AG04449 (cell line): ENCODE measurements at regions not wholly inside any gene's neighbourhood (a gene's known extent, or its start where the extent isn't known, plus 50 kb on each side); places are given as distances from the start of the nearest gene placed in this dataset.
A peak's percentile ranks its signal among the peaks of the same experiment; 100 is the strongest.

Experiments
- CTCF ChIA-PET: fragments of 350-600 bp; formaldehyde crosslinking; extraction: SDS; loops from one replicate; lab custom pipeline; 2021; ENCODE audit warnings: antibody characterized with exemption; lab: Yijun Ruan, JAX
- POLR2A ChIA-PET: fragments of 400-600, 350-600 bp; formaldehyde crosslinking; extraction: SDS; loops from one replicate; lab custom pipeline; 2020; ENCODE audit warnings: antibody characterized with exemption, inconsistent platforms; lab: Yijun Ruan, JAX
- DNase-seq: peaks from one replicate; pipeline ENCODE4 v3.0.0-alpha.2; 2010; ENCODE audit warnings: low read depth, low spot score
- H3K4me3 ChIP-seq: 2 replicates; pipeline ENCODE4 v1.5.1; 2011; ENCODE audit warnings: low read depth, mild to moderate bottlenecking, control low read depth, low read length
- CTCF ChIP-seq: IDR thresholded peaks from one replicate; pipeline ENCODE4 v1.5.1; 2011; ENCODE audit warnings: mild to moderate bottlenecking, moderate library complexity, low read length, control low read depth, inconsistent platforms; ENCODE audit not compliant: insufficient read depth; ENCODE audit errors: missing control alignments

GRCh38 chr4:159434114-159434870 is 331.4 kb downstream of the RAPGEF2 start:
- ChIA-PET CTCF (interaction anchor here (0.7 to 2.2 kb wide), 2 partner anchors 9 to 12 kb away, joined by 3 to 5 read pairs; no protein-coding TSS in a partner anchor), POLR2A (no interaction called here)
- no peak for DNase-seq
- no peak for TF ChIP-seq CTCF
- H3K4me3 ChIP-seq = no peak overlapping the region

GRCh38 chr4:159434871-159435241 is 332.0 kb downstream of the RAPGEF2 start:
- TF ChIP-seq CTCF = no peak
- H3K4me3 ChIP-seq = no peak overlapping the region
- POLR2A ChIA-PET = no interaction called here
- CTCF ChIA-PET = interaction anchor here (0.7 kb wide), 1 partner anchor 9 kb away, joined by 3 read pairs; no protein-coding TSS in a partner anchor
- DNase-seq = no peak

GRCh38 chr4:159435561-159436023 is 332.7 kb downstream of the RAPGEF2 start:
- DNase-seq = no peak
- CTCF ChIA-PET = no interaction called here
- POLR2A ChIA-PET = no interaction called here
- no peak overlapping the region for H3K4me3 ChIP-seq
- TF ChIP-seq CTCF = no peak

- ChIA-PET POLR2A (no interaction called here), CTCF (interaction anchor here (0.9 to 3.0 kb wide), 8 partner anchors 10 to 242 kb away, joined by 3 to 17 read pairs (median 4); no protein-coding TSS in a partner anchor)
- no peak overlapping the region for H3K4me3 ChIP-seq
- TF ChIP-seq CTCF = no peak
- no peak for DNase-seq
These were observed 341.1 kb downstream of the RAPGEF2 start for GRCh38 chr4:159443975-159444374.

- CTCF ChIA-PET = interaction anchor here (1.1 to 3.0 kb wide), 7 partner anchors 10 to 588 kb away, joined by 3 to 17 read pairs (median 4); no protein-coding TSS in a partner anchor
- no peak overlapping the region for H3K4me3 ChIP-seq
- DNase-seq = no peak
- peak; percentile 13 for TF ChIP-seq CTCF
- POLR2A ChIA-PET = no interaction called here
These were observed 341.8 kb downstream of the RAPGEF2 start for GRCh38 chr4:159444678-159445077.

- no peak for DNase-seq
- H3K4me3 ChIP-seq = no peak overlapping the region
- POLR2A ChIA-PET = no interaction called here
- no peak for TF ChIP-seq CTCF
- CTCF ChIA-PET = interaction anchor here (0.7 to 1.5 kb wide), 11 partner anchors 8 to 775 kb away, joined by 3 to 5 read pairs (median 3); no protein-coding TSS in a partner anchor
These were observed 342.8 kb downstream of the RAPGEF2 start for GRCh38 chr4:159445692-159446091.
